Pancreas (tissue), 10 donors: ENCODE measurements at regions not wholly inside any gene's neighbourhood (a gene's known extent, or its start where the extent isn't known, plus 50 kb on each side); places are given as distances from the start of the nearest gene placed in this dataset.
"Not testable (repeated sequence)": the region's sequence is repeated elsewhere in the genome, so short reads cannot be mapped to it uniquely, and the experiment has no call there.

ENCODE experiments used
- ATAC-seq, 4 donors: fragments of 200-7000 bp; cut with Tn5 transposase; one replicate each; pipeline versions ENCODE4 v1.8.0 to v1.9.1; 2020; ENCODE audit warnings: mild to moderate bottlenecking in 4 of 4, moderate library complexity in 4 of 4
- DNase-seq, 6 donors: peaks; one replicate each; pipeline ENCODE4 v3.0.0-alpha.2; 2020
- FAIRE-seq: peaks from 2 replicates; lab custom pipeline; 2012; peaks lifted over from hg19 to GRCh38; lab: Jason Lieb, UNC
- H3K27ac ChIP-seq, 4 donors: fragments of 200-600 bp; sonication (generic); 1 replicate in 3 of 4; 2 replicates in 1 of 4; pipeline versions ENCODE4 v1.5.0 to v1.8.0; 2020
- H3K27me3 ChIP-seq, 4 donors: fragments of 200-600 bp; one replicate each; pipeline ENCODE4 v1.8.0; 2021
- H3K36me3 ChIP-seq, 3 donors: fragments of 200-600 bp; sonication (generic) in 1 of 3; one replicate each; pipeline versions ENCODE4 v1.5.0 to v1.8.0; 2020 to 2021
- H3K4me1 ChIP-seq, 3 donors: fragments of 200-600 bp; one replicate each; pipeline ENCODE4 v1.8.0; 2021
- H3K4me3 ChIP-seq, 4 donors: fragments of 200-600 bp; sonication (generic) in 2 of 4; one replicate each; pipeline versions ENCODE4 v1.5.0 to v1.8.0; 2020 to 2021
- H3K9me3 ChIP-seq, 4 donors: fragments of 200-600 bp; one replicate each; pipeline ENCODE4 v1.8.0; 2021
- CTCF ChIP-seq, 4 donors: fragments of 200-600 bp; sonication (generic) in 3 of 4; IDR thresholded peaks; one replicate each; pipeline versions ENCODE4 v1.5.0 to v1.8.0; 2021; ENCODE audit warnings: antibody characterized with exemption in 4 of 4
- whole genome bisulfite sequencing, 2 donors: extraction: QIAGEN DNeasy Blood & Tissue Kit; methylation state at CpG; one replicate each; pipeline ENCODE4 v1.1.7; 2013; 5-methylcytosine and 5-hydroxymethylcytosine counted together
- intact Hi-C, 3 donors: fragments of 100-400 bp; cut with DNase I; formaldehyde crosslinking; loops; one replicate each; pipeline versions ENCODE4 v1.11.1 to v1.14.2; 2022
- donor health status: healthy with polysubstance abuse.
- donor health status: DM: no; HTN: no; CAD: no; lungs with moderate emphysema.
- donor health status: DM: no; HTN: no; CAD: no.
- donor health status: control.
- donor health status: control.
- donor health status: Bipolar disorder and iron deficiency.
- donor health status: DM: yes; HTN: yes; CAD: no.
- donor health status: DM: no; HTN: no; CAD: no.
- donor health status: DM: no; HTN: no; CAD: no.
- donor health status: DM: yes; HTN: yes; CAD: no.

GRCh38 chr1:143665606-143666005 is 306.2 kb downstream of the FAM72C start:
- 45 to 49% methylated on average over 9 of the region's 9 CpGs for WGBS, 2 donors
- H3K36me3 ChIP-seq, result no peaks in the 10 kb centered on the region
- ATAC-seq (no peak), DNase-seq (no peak), FAIRE-seq (no peak)
- no peak overlapping the region for H3K27ac ChIP-seq
- peaks cover 0 to 30% (median 3%) of the 10 kb centered on the region in 4 donors for H3K27me3 ChIP-seq
- intact Hi-C loops, result no loop called here
- no peaks in the 10 kb centered on the region for H3K4me1 ChIP-seq
- H3K4me3 ChIP-seq, result no peak overlapping the region
- H3K9me3 ChIP-seq, result no peaks in the 10 kb centered on the region
- TF ChIP-seq CTCF (IDR thresholded peaks at IDR 0.05), result no peak

GRCh38 chr1:143663056-143663455 is 308.7 kb downstream of the FAM72C start:
- H3K4me1 ChIP-seq, H3K36me3 ChIP-seq, FAIRE-seq, DNase-seq, intact Hi-C loops, H3K4me3 ChIP-seq, H3K27ac ChIP-seq, ATAC-seq, H3K9me3 ChIP-seq: not testable (repeated sequence)
- WGBS, 2 donors, result 35 to 38% methylated on average over 2 of the region's 2 CpGs
- peaks cover 0 to 33% (median 3%) of the 10 kb centered on the region in 4 donors for H3K27me3 ChIP-seq

- Histone ChIP-seq H3K9me3 (no peaks in the 10 kb centered on the region), H3K27ac (no peak overlapping the region), H3K27me3 (peaks cover 0 to 27% (median 2%) of the 10 kb centered on the region in 4 donors), H3K4me3 (peak overlapping the region in 2 of 4 donors; percentile 8 to 22), H3K36me3 (no peaks in the 10 kb centered on the region), H3K4me1 (no peaks in the 10 kb centered on the region)
- WGBS, 2 donors, result 2 to 3% methylated on average over 47 of the region's 47 CpGs
- TF ChIP-seq CTCF (IDR thresholded peaks at IDR 0.05), result no peak
- intact Hi-C loops, result no loop called here
- FAIRE-seq (no peak), ATAC-seq (peak in 2 of 4 donors; percentile 59 to 63), DNase-seq (peak in 1 of 6 donors; percentile 52)
Measured at GRCh38 chr1:143661418-143662101, 310.2 kb downstream of the FAM72C start.

- peaks cover 0 to 27% (median 2%) of the 10 kb centered on the region in 4 donors for H3K27me3 ChIP-seq
- H3K4me1 ChIP-seq, result no peaks in the 10 kb centered on the region
- intact Hi-C loops, result no loop called here
- ATAC-seq (no peak), DNase-seq (peak in 1 of 6 donors; percentile 64), FAIRE-seq (no peak)
- WGBS, 2 donors, result 22 to 29% methylated on average over 13 to 14 of the region's 14 CpGs
- no peaks in the 10 kb centered on the region for H3K9me3 ChIP-seq
- H3K27ac ChIP-seq, result no peak overlapping the region
- TF ChIP-seq CTCF (IDR thresholded peaks at IDR 0.05), result no peak
- no peaks in the 10 kb centered on the region for H3K36me3 ChIP-seq
- H3K4me3 ChIP-seq, result no peak overlapping the region
Measured at GRCh38 chr1:143660354-143660941, 311.3 kb downstream of the FAM72C start.

- H3K4me3 ChIP-seq, result no peak overlapping the region
- no peaks in the 10 kb centered on the region for H3K4me1 ChIP-seq
- no peak for TF ChIP-seq CTCF (IDR thresholded peaks at IDR 0.05)
- intact Hi-C loops, result no loop called here
- H3K27me3 ChIP-seq, result peaks cover 0 to 19% (median 2%) of the 10 kb centered on the region in 4 donors
- no peak overlapping the region for H3K27ac ChIP-seq
- ATAC-seq (no peak), DNase-seq (no peak), FAIRE-seq (no peak)
- H3K9me3 ChIP-seq, result no peaks in the 10 kb centered on the region
- no peaks in the 10 kb centered on the region for H3K36me3 ChIP-seq
- WGBS, 2 donors, result 22 to 34% methylated on average over 20 to 24 of the region's 24 CpGs
Measured at GRCh38 chr1:143653429-143653802, 318.4 kb downstream of the FAM72C start.
